Neutrophil (primary cell): ENCODE measurements at regions not wholly inside any gene's neighbourhood (a gene's known extent, or its start where the extent isn't known, plus 50 kb on each side); places are given as distances from the start of the nearest gene placed in this dataset.

Experiments
- H3K27ac ChIP-seq: fragments of 200-600 bp; sonication (generic); 2 replicates; pipeline ENCODE4 v1.5.1; 2016; ENCODE audit warnings: mild to moderate bottlenecking, moderate library complexity
- H3K27me3 ChIP-seq: fragments of 200-600 bp; sonication (generic); 2 replicates; pipeline ENCODE4 v1.6.0; 2016; ENCODE audit warnings: mild to moderate bottlenecking
- H3K36me3 ChIP-seq: fragments of 200-600 bp; sonication (generic); 2 replicates; pipeline ENCODE4 v1.5.1; 2017
- H3K4me1 ChIP-seq, 2 experiments: fragments of 200-600 bp in 1 of 2; sonication (generic) in 1 of 2; 1 replicate in 1 of 2; 2 replicates in 1 of 2; pipeline versions ENCODE4 v1.5.1 to v1.6.1; 2013 to 2016; ENCODE audit warnings: low read depth in 1 of 2, low read length in 1 of 2, mild to moderate bottlenecking in 1 of 2, moderate library complexity in 1 of 2; ENCODE audit not compliant: control insufficient read depth in 1 of 2, insufficient read depth in 1 of 2
- H3K4me3 ChIP-seq, 2 experiments: fragments of 200-600 bp in 1 of 2; sonication (generic) in 1 of 2; 1 replicate in 1 of 2; 2 replicates in 1 of 2; pipeline ENCODE4 v1.5.1; 2013 to 2016; ENCODE audit warnings: low read depth in 1 of 2, low read length in 1 of 2, mild to moderate bottlenecking in 1 of 2, moderate library complexity in 1 of 2
- H3K9me3 ChIP-seq: fragments of 200-600 bp; sonication (generic); 2 replicates; pipeline ENCODE4 v1.5.1; 2016
- TF ChIP-seq, protein P1 (sequence below): fragments of 200-600 bp; sonication (generic); IDR thresholded peaks from 2 replicates; pipeline ENCODE4 v1.5.1; 2016; ENCODE audit warnings: antibody characterized with exemption

DNA sequence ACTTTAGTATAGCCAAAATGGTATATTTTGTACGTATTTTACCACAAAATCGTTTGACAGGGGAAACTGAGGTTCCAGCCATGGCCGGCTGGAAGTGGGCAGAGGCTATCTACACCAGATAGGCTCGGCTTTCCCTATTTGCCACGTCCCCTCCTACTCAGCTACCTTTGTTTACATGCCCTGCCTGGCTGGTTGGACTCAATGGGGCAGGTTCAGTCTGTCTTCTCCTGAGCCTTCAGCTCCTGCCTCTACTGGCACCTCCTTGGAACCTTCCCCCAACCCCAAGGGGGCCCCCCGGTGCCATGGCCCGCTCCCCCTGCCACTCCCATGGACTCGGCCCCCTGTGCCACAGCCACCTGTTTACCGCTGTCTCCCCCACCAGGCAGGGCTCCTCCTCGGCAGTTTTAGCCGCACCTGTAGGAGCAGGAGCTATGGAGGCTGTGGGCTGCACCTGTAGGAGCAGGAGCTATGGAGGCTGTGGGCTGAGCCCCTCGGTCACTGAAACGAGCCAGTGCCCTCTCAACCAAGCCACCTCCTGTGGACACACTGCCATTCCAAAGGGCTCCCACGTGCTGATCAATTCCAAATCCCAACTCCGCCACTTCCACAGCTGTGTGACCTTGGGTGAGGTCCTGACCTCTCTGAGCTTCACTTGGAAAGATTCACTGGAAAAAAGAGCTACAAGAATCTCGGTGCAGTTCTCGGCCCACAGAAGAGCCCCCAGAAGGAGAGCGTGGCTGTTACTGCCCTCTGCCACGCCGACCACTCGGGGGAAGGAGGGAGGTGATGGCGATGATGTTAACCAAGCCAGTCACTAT lies 62.2 kb downstream of the NCOR2 start:
- TF ChIP-seq, protein P1, sequence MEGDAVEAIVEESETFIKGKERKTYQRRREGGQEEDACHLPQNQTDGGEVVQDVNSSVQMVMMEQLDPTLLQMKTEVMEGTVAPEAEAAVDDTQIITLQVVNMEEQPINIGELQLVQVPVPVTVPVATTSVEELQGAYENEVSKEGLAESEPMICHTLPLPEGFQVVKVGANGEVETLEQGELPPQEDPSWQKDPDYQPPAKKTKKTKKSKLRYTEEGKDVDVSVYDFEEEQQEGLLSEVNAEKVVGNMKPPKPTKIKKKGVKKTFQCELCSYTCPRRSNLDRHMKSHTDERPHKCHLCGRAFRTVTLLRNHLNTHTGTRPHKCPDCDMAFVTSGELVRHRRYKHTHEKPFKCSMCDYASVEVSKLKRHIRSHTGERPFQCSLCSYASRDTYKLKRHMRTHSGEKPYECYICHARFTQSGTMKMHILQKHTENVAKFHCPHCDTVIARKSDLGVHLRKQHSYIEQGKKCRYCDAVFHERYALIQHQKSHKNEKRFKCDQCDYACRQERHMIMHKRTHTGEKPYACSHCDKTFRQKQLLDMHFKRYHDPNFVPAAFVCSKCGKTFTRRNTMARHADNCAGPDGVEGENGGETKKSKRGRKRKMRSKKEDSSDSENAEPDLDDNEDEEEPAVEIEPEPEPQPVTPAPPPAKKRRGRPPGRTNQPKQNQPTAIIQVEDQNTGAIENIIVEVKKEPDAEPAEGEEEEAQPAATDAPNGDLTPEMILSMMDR, result no peak
- H3K36me3 ChIP-seq, result no peaks in the 10 kb centered on the region
- peaks cover 7 to 16% of the 10 kb centered on the region in 2 experiments for H3K4me1 ChIP-seq
- no peak overlapping the region for H3K27ac ChIP-seq
- H3K27me3 ChIP-seq, result no peaks in the 10 kb centered on the region
- H3K4me3 ChIP-seq, result no peak overlapping the region
- no peaks in the 10 kb centered on the region for H3K9me3 ChIP-seq

DNA sequence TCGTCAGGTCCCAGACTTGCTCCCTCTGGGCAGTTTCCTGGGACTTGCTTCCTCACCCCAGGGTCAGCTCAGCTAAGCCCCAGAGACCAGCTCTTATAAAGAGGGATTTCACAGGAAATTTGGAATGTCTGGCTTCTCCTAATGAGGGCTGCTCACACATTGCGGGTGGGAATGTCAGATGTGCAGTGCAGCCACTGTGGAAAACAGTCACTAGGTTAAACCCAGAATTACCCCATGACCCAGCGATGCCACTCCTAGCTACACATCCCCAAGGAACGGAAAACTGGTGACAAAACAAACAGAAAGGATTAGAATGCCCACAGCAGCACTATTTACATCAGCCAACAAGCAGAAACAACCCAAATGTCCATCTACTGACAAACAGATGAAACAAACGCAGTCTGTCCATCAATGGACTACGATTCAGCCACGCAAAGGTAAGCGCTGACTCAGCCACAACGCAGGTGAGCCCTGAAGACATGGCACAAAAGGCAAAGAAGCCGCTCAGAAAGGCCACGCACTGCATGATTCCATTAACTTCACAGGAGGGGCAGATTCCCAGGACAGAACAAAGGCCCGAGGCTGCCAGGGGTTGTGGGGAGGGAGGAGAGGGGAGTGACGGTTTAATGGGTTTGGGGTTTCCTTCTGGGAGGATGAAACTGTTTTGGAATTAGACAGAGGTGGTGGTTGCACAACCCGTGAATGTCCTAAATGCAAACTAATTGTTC lies 63.0 kb downstream of the NCOR2 start:
- TF ChIP-seq, protein P1, result no peak
- Histone ChIP-seq H3K9me3 (no peaks in the 10 kb centered on the region), H3K27ac (no peak overlapping the region), H3K4me1 (peaks cover 7 to 16% of the 10 kb centered on the region in 2 experiments), H3K4me3 (no peak overlapping the region), H3K27me3 (no peaks in the 10 kb centered on the region), H3K36me3 (no peaks in the 10 kb centered on the region)

DNA sequence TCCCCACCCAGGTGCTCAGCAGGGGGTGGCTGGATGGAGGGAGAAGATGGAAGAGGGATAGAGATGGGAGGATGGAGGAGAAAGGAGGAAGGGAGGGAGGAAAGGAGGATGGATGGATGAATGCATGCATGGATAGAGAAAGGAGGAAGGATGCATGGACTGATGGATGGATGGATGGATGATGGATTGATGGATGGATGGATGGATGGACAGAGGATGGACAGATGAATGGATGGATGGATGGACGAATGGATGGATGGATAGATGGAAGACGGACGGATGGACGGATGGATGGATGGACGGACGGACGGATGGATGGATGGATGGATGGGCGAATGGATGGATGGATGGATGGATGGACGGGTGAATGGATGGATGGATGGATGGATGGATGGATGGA lies 64.1 kb downstream of the NCOR2 start:
- no peaks in the 10 kb centered on the region for H3K9me3 ChIP-seq
- H3K4me3 ChIP-seq, result no peak overlapping the region
- H3K4me1 ChIP-seq, result peaks cover 8 to 20% of the 10 kb centered on the region in 2 experiments
- TF ChIP-seq, protein P1, result no peak
- H3K27me3 ChIP-seq, result no peaks in the 10 kb centered on the region
- no peak overlapping the region for H3K27ac ChIP-seq
- H3K36me3 ChIP-seq, result no peaks in the 10 kb centered on the region

DNA sequence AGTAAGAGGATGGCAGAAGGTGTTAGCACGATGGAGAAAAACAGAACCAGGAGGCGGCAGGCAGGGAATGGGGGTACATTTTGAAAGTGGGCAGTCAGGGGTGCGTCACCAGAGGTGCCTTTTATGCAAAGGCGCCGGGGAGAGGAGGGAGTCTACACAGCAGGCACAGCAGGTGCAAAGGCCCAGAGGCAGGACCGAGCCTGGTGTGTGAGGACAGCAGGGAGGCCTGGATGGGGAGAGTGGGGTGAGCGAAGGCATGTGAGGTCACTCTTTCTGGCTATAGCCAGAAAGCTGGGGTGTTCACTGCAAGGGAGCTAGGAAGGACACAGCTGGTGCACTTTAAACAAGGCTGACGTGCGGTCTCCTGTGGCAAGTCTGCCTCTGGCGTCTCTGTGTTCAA lies 65.0 kb downstream of the NCOR2 start:
- no peaks in the 10 kb centered on the region for H3K9me3 ChIP-seq

DNA sequence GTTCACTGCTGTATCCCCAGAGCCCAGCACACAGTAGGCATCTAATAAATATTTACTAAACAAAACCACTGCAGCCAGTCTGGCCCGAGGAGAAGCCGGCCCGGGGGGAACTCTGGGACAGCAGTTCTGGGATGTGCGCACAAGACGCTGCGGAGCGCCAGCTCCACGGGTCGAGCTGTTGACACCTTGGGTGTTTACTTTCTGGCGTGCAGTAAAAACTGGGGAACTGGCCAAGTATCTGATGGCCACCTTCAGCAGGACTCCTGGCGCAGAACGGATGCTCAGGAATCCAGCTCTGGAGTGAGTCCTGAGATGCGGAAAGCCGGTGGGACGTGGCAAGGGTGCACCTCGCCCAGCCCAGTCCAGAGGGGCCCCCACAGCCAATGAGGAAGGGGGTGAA lies 65.6 kb downstream of the NCOR2 start:
- H3K27me3 ChIP-seq, result no peaks in the 10 kb centered on the region
- TF ChIP-seq, protein P1, result no peak
- no peaks in the 10 kb centered on the region for H3K36me3 ChIP-seq

More for the DNA sequence above, 65.0 kb downstream of the NCOR2 start:
- H3K27me3 ChIP-seq, result no peaks in the 10 kb centered on the region
- no peaks in the 10 kb centered on the region for H3K36me3 ChIP-seq
- H3K4me3 ChIP-seq, result no peak overlapping the region
- TF ChIP-seq, protein P1, result no peak
- no peak overlapping the region for H3K27ac ChIP-seq
- peaks cover 16 to 25% of the 10 kb centered on the region in 2 experiments for H3K4me1 ChIP-seq

More for the DNA sequence above, 65.6 kb downstream of the NCOR2 start:
- Histone ChIP-seq H3K9me3 (no peaks in the 10 kb centered on the region), H3K4me1 (peaks cover 16 to 25% of the 10 kb centered on the region in 2 experiments), H3K27ac (no peak overlapping the region), H3K4me3 (no peak overlapping the region)
